ENCODE measurements at regions not wholly inside any gene's neighbourhood (a gene's known extent, or its start where the extent isn't known, plus 50 kb on each side); places are given as distances from the start of the nearest gene placed in this dataset.

DNA sequence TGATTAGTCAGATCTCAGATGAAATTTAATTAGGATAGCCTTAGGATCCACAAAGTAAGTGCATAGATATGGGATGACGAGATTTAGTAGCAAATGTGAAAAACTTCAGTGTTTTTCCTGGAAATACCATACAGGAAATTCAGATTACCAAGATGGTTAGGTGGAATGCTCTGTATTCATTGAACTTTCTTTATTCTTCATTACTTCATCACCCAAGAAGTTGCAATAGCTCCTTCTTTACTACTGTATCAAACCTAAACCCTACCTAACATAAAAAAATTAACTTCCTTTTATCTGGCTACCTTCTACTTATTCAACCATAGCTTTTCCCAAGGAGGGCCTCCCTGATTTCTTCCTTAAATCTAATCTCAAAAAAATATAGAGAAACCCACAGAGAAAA lies 100.4 kb downstream of the TTC6 start:
- Histone ChIP-seq H3K27ac (ENCODE audit: low read depth, low read length) (no peak overlapping the region), H4K20me1 (ENCODE audit: insufficient read depth, low read length) (no peaks in the 10 kb centered on the region), H3K4me3 (ENCODE audit: insufficient read depth, low read length) (no peak overlapping the region), H3K4me1 (ENCODE audit: insufficient read depth, low read length) (no peaks in the 10 kb centered on the region), H2AFZ (ENCODE audit: low read length) (no peak overlapping the region), H3K36me3 (ENCODE audit: insufficient read depth, low read length) (no peaks in the 10 kb centered on the region), H3K9me3 (ENCODE audit: low read depth, low read length) (no peaks in the 10 kb centered on the region), H3K27me3 (ENCODE audit: insufficient read depth, low read length) (no peaks in the 10 kb centered on the region), H3K79me2 (ENCODE audit: insufficient read depth, low read length) (no peaks in the 10 kb centered on the region), H3K4me2 (ENCODE audit: insufficient read depth, low read length) (no peak overlapping the region)
- no peak for DNase-seq (ENCODE audit: insufficient read length, low spot score, missing footprints)
- no peak for TF ChIP-seq CTCF (IDR thresholded peaks at IDR 0.05; ENCODE audit: extremely low read depth, low read depth, low read length)

DNA sequence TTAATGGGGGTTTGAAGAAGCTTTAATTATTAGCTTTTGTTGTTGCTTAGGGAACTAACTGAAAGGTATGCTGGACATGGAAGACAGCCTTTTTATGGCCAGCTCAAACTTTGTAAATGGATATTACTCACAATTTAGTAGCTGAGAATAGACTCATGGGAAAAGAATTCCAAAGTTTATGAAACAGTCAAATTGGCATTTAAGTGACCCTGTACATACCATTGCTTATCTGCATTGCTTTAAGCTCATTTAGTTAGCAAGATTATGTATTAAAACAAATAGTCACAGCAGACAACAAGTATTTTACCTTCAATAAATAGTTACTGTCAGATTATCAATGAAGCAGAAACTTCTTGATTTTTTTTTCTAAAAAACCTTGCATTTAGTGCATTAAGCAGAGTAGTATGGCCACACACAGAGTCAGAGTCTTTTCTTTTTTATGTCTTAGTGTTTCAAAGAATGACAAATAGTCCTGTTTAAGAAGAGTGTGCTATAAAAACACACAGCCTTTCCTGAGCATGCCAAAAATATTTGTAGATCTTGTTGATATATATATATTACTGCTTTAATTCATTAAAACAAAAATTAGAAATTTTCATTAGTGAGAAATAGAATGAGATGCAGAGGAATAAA lies 102.2 kb downstream of the TTC6 start:
- H3K27ac ChIP-seq (ENCODE audit: low read depth, low read length) = no peak overlapping the region
- no peaks in the 10 kb centered on the region for H3K4me1 ChIP-seq (ENCODE audit: insufficient read depth, low read length)
- H3K36me3 ChIP-seq (ENCODE audit: insufficient read depth, low read length) = no peaks in the 10 kb centered on the region
- H3K4me2 ChIP-seq (ENCODE audit: insufficient read depth, low read length) = no peak overlapping the region
- H4K20me1 ChIP-seq (ENCODE audit: insufficient read depth, low read length) = no peaks in the 10 kb centered on the region
- peak; percentile 1 for DNase-seq (ENCODE audit: insufficient read length, low spot score, missing footprints)
- no peaks in the 10 kb centered on the region for H3K9me3 ChIP-seq (ENCODE audit: low read depth, low read length)
- H3K79me2 ChIP-seq (ENCODE audit: insufficient read depth, low read length) = no peaks in the 10 kb centered on the region
- no peak overlapping the region for H2AFZ ChIP-seq (ENCODE audit: low read length)
- no peaks in the 10 kb centered on the region for H3K27me3 ChIP-seq (ENCODE audit: insufficient read depth, low read length)
- no peak overlapping the region for H3K4me3 ChIP-seq (ENCODE audit: insufficient read depth, low read length)
- TF ChIP-seq CTCF (IDR thresholded peaks at IDR 0.05; ENCODE audit: extremely low read depth, low read depth, low read length) = no peak

- Histone ChIP-seq H3K27ac (ENCODE audit: low read depth, low read length) (no peak overlapping the region), H4K20me1 (ENCODE audit: insufficient read depth, low read length) (no peaks in the 10 kb centered on the region)
These were observed 103.7 kb downstream of the TTC6 start for GRCh38 chr14:37698840-37699777.

More at GRCh38 chr14:37698840-37699777, 103.7 kb downstream of the TTC6 start:
- H3K4me1 ChIP-seq (ENCODE audit: insufficient read depth, low read length) = no peaks in the 10 kb centered on the region
- TF ChIP-seq CTCF (IDR thresholded peaks at IDR 0.05; ENCODE audit: extremely low read depth, low read depth, low read length) = no peak
- H3K27me3 ChIP-seq (ENCODE audit: insufficient read depth, low read length) = no peaks in the 10 kb centered on the region
- no peak for DNase-seq (ENCODE audit: insufficient read length, low spot score, missing footprints)
- no peak overlapping the region for H3K4me3 ChIP-seq (ENCODE audit: insufficient read depth, low read length)
- H3K36me3 ChIP-seq (ENCODE audit: insufficient read depth, low read length) = no peaks in the 10 kb centered on the region
- H3K79me2 ChIP-seq (ENCODE audit: insufficient read depth, low read length) = no peaks in the 10 kb centered on the region
- no peak overlapping the region for H2AFZ ChIP-seq (ENCODE audit: low read length)
- no peak overlapping the region for H3K4me2 ChIP-seq (ENCODE audit: insufficient read depth, low read length)
- H3K9me3 ChIP-seq (ENCODE audit: low read depth, low read length) = no peaks in the 10 kb centered on the region
